CD4-positive, alpha-beta T cell treated with Interleukin-15 for 4 hours (primary cell): ENCODE measurements at regions not wholly inside any gene's neighbourhood (a gene's known extent, or its start where the extent isn't known, plus 50 kb on each side); places are given as distances from the start of the nearest gene placed in this dataset.

Experiments
- DNase-seq: peaks from one replicate; pipeline ENCODE4 v3.0.0-alpha.2; 2020; ENCODE audit warnings: low spot score

DNA sequence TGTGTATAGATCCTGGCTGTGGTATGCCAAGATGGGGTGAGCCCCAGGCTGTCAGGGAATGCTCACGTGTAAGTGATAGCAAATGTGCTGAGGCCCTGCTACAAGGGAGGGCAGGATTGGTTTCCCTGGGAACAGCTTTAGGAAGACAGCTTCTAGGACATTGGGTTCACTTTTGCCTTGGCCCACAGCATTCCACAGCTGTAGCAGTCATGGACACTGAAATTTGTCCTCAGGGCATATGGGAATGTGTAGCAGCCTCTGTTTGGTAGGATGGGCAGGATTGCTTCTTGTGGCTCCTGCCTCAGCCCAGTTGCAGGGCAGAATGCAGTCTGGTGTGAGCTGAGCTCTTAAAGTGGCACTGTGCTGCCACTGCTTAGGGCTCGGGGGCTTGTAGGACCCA, 1061.7 kb upstream of the WWC1 start:
- no peak for DNase-seq

DNA sequence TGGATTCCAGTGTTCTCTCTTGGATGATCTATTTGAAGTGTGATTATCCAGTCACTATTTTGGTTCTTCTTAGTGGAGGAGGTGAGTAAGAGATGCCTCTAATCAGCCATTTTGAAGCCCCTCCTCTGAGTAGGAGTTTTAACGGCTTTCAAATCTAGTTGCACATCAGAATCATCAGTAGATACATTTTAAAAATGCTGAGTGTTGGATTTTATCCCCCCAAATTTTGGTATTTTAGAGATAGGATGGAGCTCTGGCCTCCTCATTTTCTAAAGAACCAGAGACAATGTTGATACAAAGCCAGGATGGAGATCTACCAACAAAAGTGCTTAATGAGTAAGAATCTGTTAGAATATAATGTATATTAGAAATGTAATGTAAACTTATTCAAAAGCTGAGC, 1061.0 kb upstream of the WWC1 start:
- no peak for DNase-seq

DNA sequence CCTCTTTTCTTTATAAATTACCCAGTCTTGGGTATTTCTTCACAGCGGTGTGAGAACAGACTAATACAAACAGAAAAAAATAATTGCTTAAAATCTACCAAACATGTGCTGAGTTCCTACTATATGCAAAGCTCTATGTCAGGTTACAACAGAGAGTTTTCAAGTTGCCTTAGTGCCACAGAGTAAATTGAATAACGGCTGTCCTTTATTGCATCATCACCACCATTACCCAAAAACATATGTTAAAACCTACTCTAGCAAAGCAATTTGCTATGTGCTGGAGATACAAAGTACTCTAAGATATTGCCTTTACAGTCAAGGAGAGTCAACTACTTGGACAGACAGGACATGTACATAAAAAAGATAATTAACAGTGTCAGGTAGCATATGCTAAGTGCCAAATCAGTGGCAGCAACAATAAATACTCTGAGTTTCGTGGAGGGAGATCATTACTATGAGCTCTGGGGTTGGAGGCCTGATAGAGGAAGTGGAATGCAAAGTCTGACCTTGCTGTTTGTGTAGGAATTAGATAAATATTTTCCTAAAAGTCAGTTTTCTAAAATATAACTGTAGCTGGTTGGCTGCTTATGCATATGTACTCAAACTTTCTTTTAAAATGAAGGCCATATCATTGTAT, 1058.7 kb upstream of the WWC1 start:
- no peak for DNase-seq

DNA sequence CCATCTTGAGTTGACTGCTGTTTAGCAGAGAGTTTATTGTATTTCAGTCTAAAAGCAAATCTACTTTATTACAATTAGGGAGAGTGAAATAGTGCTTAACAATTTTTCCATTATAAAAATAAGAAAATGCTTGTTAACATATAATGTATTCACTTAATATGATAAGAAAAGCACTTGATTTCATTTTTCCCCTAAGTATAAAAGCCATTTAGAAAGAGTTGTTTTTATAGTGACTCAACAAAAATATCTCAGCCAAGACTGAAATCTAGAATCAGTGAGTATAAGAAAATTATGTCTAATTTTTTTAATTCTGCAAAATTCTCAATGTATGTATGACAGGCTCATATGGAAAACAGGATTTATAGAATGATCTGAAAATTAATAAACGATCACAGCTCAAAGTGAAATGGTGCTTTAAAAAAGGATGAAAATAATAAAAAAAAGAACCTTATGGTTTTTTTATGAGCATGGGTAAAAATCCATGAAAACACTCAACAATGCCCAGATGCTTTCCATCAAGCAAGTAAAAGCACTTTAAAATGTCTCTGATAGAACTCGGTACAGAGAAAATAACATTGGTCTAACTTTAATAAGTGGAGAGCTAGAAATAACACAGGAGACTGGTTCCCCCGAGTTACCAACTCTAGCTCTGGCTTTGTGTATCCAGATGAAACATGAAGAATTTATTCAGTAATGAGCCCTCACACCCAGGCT, 1057.8 kb upstream of the WWC1 start:
- no peak for DNase-seq

DNA sequence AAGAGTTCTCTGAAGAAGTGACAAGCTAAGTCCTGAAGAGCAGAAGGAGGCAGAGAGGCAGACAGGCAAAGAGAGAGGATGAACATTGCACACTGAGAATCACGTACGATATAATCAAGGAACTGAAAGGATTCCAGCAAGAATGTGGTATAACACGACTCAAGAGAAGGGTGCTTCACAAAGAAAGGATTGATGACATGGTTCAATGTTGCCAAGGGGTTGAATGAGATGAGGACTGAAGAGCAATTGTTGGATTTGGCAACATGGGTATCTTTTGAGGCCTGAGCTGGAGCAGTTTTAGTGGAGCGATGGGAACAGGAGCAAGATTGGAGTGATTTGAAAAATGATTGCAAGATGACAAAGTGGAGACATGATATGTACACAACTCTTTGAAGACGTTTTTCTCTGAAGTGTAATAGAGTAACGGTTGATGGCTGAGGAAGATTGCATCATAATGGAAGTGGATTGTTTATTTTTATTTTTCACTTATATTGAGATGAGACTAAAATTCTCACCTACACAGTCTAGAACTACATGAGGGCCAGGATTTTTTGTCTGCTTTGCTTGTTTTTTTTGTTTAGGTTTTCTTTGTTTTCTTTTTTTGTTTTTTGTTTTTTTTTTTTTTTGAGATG, 1049.9 kb upstream of the WWC1 start:
- no peak for DNase-seq

DNA sequence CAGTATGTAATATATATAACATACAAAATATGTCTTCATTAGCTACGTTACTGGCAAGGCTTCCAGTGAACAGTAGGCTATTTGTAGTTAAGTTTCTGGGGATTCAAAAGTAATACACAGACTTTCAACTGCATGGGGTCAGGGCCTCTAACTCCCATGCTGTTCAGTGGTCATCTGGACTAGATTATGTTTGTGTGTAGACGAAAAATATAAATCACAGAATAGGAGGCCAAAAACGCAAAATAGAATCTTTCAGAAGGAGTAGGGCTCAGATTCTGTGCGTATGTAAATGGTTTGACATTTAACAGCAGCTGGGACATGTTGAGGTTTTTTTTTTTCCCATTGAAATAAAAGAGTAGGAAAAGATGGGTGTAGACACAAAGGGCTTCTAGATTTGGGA, 1048.7 kb upstream of the WWC1 start:
- DNase-seq = no peak

DNA sequence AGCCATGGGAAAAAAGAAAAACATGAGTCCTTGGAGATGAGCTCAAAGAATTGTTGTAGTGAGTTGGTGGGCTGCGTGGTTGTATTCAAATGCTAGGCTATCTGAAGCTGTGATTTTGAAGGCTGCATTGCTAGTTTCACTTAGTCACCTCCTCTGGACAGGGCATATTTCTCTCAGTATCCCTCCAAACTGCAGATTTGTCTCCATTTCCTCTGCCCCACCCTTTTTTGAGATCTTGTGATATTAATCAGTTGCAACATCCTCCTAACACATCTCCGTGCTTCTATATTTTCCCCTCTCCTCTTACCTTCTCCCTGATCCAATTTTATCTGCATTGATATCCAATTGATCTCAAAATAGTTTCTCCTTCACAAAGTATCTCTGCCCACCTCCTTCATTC, 1048.0 kb upstream of the WWC1 start:
- no peak for DNase-seq

DNA sequence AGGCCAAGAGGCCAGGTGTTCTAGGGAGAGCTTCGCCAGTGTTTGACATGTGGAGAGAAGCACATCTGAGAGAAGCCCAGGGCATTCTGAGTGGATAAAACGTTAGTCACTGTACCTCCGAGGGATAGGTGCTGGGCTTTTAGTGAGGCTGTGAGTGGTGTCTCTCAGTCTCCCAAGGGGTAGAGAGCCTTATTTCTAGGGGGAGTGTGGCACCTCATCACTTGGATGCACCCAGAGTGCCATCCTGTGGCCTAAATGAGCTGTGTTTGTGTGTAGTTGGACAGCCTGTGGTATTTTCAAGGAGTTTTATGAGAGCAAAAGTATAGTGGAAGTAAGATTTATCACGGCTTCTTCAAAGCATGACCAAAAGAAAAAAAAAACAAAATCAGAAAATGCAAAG, 1046.9 kb upstream of the WWC1 start:
- no peak for DNase-seq

DNA sequence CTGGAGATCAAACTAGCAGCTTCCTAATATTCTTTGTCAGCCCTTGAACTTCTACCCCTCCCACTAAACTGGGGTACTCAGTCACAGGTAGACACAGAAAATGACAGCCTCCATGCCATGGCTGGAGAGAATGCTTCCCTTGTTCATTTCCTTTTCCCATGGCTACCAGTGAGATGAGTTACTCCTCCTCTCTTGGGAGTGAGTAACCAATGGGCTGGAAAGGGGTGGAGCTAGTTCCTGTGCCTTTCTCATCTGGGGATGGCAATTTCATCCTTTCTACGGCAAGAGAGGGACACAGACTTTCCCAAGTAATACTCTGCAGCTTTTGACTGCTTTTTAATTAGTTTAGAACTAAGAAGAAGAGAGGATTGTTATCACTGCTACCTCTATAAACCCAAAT, 1045.6 kb upstream of the WWC1 start:
- DNase-seq = no peak

DNA sequence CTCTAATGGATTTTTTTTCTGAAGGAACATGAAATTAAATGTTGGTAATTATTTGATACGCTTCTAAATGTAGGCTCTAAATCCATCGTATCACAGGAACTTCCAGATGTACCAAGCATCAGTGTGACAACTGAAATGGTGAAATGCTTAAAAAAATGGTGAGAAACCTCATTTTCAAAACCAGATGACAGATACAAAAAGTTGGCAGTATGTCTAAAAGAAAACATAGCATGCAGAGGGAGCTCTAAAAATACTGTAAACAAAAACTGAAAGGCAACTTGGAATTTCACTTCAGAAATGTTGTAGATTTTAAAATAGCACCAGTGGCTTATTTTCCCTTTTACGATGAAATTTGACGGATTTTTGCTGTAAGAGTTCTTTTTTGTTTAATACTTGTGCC, 1043.6 kb upstream of the WWC1 start:
- no peak for DNase-seq

DNA sequence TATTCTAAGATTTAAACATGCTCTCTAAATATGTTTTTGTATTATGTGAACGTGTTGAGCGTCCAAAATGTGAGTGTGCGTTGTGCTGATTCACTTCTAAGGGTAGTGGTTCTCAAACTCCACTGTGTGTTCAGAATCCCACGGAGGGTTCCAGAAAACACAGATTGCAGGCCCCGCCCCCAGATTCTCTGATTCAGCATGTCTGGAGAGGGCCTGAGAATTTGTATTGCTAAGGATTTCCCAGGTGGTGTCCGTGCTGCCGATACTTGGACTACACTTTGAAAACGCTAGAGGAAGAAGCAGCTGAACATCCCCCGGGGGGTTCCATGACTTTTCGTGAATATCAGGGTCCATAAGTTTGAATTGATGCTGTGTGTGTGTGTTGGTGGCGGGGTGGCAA, 1043.2 kb upstream of the WWC1 start:
- no peak for DNase-seq

DNA sequence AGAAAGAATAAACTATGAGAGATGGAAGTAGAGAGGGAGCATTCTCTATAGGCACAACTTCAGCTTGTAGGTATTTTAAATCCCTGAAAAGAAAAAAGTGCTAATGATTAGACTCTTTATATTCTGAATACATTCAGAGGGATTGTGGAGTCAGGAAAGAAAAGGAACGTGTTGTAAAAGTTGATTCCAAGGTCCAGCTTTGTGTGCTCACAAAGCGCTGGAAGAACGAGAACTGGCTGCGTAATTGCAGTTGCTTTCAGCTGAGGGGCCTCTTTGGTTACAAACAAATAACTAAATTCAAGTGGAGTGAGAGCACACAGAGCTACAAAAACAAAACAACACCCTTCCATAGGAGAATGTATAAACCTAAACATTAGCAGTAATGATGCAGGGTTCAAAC, 1040.4 kb upstream of the WWC1 start:
- DNase-seq = no peak

DNA sequence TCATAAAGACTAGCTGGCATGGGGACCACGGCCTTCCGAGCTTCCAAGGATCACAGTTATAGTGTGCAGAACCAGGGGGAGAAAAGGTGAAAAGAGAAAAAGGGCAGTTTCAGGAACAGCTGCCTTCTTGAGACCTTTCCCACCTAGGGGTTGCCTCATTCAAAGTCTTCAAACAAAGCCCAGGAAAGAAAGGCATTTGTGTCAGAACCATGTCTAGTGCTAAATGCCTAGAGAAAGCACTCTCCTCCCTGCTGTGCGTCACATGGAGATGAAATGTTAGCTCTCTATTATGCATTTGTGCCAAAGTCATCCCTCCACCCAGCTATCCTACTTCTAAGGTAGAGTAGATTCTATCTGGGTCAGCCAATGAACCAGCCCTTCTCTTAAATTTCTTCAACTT, 1037.3 kb upstream of the WWC1 start:
- DNase-seq = no peak

DNA sequence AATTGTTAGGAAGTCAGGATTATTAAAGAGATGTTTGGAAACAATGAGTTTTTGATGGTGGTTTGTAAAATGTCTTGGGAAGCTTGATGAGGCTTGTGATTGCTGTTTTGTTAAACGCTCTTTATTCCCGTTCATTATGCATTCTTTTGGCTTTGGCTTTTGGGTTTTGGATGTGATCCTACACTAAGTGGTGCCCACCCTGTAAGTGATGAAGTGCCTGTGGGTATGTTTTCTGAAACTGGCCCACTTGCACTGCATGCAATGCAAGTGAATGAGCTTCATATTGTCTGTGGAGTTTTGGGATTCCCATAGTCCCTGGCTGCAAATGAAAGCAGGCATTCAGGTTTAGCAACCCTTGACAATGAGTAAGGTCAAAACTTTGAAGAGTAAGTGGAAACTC, 1035.5 kb upstream of the WWC1 start:
- no peak for DNase-seq

DNA sequence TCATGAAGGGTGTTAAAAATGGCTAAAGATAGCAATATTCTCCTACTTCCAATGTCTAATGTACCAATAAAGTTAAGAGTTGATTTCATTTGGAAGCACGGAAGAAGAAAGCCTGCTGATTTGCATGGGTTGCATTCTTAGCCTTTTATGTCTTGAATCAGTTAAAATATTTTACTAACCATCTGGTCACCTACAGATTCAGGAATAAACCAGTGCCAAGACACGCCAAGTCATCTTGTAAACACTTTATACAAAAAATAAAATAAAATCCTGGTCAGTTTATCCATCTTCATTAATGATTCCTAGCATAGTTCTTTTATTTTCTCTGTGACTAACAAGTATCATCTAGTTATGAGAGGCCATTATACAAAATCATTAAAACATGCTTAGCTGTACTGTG, 1031.6 kb upstream of the WWC1 start:
- no peak for DNase-seq

DNA sequence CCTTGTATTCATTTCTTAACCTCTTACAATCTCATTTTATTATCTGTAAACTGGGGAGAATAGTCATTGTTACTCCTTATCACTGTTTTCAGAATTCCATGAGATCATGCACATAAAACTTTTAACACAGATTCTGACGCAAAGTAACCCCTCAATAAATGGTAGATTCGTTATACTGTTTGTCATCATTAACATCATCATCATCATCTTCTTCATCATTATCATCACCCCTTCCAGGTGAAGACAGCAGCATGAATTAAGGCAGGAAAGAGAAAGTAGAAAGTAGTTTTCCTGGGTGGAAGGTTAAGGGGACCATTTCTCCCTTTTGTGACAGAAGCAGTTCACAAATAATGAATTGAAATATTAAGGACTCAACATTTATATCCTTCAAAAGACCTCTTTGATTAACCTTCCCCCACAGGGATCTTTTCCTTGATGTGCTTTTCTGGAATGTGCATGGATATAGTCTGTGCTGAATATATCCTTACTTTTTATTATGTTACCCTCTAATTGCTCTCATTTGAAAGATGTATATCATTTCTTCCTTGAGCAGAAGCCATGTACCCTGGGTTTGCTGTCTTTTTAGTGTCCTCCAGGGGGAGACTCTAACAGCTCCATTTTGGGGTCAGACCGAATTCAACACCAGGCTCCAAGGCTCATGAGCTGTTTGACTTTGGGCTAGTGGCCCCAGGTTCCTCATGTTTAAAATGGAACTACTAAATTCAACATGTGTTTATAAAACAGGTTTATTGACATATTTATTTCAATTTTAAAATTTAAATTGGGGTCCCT, 1029.9 kb upstream of the WWC1 start:
- DNase-seq = no peak

DNA sequence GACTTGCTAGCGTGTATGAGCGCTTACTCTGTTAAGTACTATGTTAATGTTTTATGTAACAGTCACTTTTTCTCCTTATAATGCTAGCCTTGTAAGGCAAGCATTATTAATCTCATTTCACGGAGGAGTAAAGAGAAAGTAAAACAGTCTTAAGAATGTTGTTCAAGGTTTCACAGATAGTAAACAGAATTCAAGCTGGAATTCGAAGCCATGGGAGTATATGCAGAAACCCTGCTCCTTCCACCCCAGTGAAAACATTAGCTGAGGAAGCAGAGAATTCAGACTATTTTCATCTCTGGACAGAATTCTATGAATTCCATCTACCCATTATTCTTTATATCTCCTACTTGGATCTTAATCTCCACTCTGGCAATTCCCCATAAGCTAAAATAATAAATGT, 1028.3 kb upstream of the WWC1 start:
- no peak for DNase-seq

DNA sequence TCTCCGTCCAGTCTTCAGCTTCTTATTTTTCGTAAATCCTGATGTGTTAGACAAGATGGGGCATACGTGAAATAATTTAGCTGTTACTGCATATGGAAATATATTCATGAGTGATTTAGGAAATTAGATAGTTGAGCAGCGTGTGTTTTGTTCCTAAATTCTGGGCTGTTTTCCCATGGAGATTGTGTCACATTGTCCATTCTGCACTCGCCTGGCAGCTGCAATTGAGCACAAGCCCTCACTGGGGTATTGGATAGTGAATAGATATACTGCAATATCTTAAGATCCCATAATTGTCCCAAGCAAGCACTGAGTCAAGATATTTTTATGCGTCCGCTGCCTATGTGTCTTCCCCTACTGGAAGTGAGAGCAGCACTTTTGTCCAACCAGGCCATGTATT, 1027.1 kb upstream of the WWC1 start:
- no peak for DNase-seq

DNA sequence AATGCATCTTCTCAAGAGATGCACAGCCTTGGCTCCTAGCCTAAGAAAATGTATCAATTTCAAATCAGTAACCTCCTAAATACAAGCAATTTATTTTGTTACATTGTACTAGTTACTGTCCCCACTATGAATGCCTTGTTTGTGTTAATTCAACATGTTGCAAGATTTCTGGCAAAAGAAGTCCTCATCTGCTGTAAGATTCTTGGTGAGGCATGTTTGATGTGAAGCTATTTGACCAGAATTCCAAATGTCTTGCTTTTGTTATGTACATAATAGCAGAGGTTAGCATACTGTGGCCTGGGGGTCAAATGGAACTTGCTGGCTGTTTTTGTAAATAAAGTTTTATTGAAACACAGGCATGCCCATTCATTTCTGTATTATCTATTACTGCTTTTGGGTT, 1023.1 kb upstream of the WWC1 start:
- no peak for DNase-seq

DNA sequence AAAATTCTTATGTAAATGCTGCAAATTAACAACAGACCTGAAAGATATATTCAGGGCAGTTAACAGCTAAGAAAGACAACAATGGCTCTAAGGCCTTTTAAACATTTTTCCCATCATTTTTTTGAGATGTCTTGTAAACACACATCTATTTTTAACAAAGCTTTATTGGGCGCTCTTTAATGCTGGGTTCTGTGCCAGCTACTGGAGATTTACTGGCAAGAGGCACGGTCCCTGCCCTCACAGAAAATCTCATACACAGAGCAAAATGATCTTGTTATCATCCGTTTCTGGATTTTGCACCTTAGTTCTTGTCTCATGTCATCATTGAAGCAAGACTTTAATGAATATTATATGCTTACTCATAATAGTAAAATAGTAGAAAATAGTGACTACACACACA, 1022.3 kb upstream of the WWC1 start:
- DNase-seq = no peak

DNA sequence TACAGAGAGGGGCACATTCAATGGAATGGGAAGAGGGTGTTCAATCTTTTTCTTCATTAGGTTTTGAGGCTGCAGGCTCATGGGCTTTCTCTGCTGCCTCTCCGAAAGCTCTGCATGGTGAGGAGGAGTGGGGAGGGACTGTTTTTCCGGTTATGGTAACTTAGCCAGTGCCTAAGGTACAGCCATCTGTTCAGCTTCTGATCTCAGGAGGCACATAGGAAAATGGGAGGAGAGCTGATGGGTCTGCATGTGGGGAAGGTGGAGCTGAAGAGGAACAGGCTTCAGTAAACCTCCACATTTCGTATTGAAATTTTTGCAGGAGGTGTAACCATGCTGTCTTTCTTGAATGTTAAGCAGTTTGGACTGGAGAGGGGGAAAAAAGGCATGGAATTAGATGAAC, 1020.4 kb upstream of the WWC1 start:
- DNase-seq = no peak

DNA sequence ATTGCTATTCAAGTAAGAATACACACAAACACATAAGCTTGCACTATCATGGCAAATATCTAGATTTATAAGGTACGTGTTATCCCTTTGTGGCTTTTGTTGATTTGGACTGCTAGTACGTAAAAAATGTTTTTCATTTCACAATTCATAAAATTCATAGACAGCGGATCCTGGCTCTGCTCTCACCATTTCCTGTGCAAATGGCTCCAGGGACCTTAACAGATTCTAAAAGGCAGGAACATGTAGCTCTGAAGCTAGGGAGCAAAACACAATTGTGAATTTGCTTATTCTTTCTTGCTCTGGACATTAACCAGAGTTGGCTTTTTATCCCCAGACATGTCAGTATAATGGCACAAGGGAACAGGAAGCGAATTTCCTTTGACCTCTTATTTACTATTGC, 1019.9 kb upstream of the WWC1 start:
- no peak for DNase-seq

DNA sequence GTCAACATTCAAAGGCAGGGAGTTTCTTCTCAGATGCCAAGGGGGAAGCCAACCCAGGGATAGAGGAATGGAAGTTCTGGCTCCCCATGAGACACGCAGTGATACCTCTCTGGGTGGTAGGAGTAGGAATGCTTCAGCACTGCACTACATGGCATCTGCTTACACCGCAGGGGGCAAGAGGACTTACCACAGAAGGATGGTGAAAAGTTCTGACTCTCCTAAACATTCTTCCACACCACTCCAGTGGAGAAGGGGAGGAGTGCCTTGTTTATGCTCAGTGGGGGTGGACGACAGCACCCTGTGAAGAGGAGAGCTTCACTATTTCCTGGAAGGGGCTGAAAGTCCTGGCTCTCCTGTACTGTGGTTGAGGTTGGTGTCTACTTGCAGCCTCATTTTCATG, 1011.3 kb upstream of the WWC1 start:
- DNase-seq = no peak
